H1 (cell line): ENCODE measurements at regions not wholly inside any gene's neighbourhood (a gene's known extent, or its start where the extent isn't known, plus 50 kb on each side); places are given as distances from the start of the nearest gene placed in this dataset.

Source experiments
- CTCF ChIA-PET: fragments of 300-600 bp; sonication (Branson Sonifier 250); formaldehyde crosslinking; loops from one replicate; lab custom pipeline; 2021; ENCODE audit not compliant: partially characterized antibody; lab: Charles Lee
- POLR2A ChIA-PET: fragments of 300-600 bp; sonication (Branson Sonifier 250); formaldehyde crosslinking; loops from one replicate; lab custom pipeline; 2021; ENCODE audit warnings: inconsistent platforms; ENCODE audit not compliant: partially characterized antibody; lab: Charles Lee
- DNase-seq, 2 experiments: peaks; one replicate each; pipeline versions ENCODE4 v3.0.0 to v3.0.0-alpha.2; 2010 to 2022; ENCODE audit warnings: low spot score in 2 of 2, low read depth in 1 of 2, mixed read lengths in 1 of 2
- FAIRE-seq: peaks from 2 replicates; lab custom pipeline; 2011; peaks lifted over from hg19 to GRCh38; lab: Jason Lieb, UNC
- H2AFZ ChIP-seq: 2 replicates; pipeline ENCODE4 v1.8.1; 2012; ENCODE audit warnings: low read length, inconsistent platforms
- H2AK5ac ChIP-seq: 2 replicates; pipeline ENCODE4 v1.6.1; 2013; ENCODE audit warnings: low read depth, low read length
- H2BK120ac ChIP-seq: replicated peaks from 2 replicates; pipeline ENCODE3; 2013; ENCODE audit warnings: low read depth, low read length, inconsistent platforms
- H2BK12ac ChIP-seq: 2 replicates; pipeline ENCODE4 v1.6.1; 2013; ENCODE audit warnings: low read depth, low read length
- H2BK15ac ChIP-seq: 2 replicates; pipeline ENCODE4 v1.6.1; 2013; ENCODE audit warnings: low read length
- H2BK20ac ChIP-seq: 2 replicates; pipeline ENCODE4 v1.6.1; 2013; ENCODE audit warnings: low read length
- H2BK5ac ChIP-seq: 2 replicates; pipeline ENCODE4 v1.6.1; 2013; ENCODE audit warnings: low read depth, low read length
- H3K14ac ChIP-seq: 2 replicates; pipeline ENCODE4 v1.6.1; 2013; ENCODE audit warnings: inconsistent platforms; ENCODE audit not compliant: insufficient read length
- H3K18ac ChIP-seq: 2 replicates; pipeline ENCODE4 v1.6.1; 2013; ENCODE audit warnings: low read length; ENCODE audit errors: extremely low read depth
- H3K23ac ChIP-seq: 2 replicates; pipeline ENCODE4 v1.6.1; 2013; ENCODE audit warnings: inconsistent platforms; ENCODE audit not compliant: insufficient read length
- H3K23me2 ChIP-seq: 2 replicates; pipeline ENCODE4 v1.6.1; 2013; ENCODE audit warnings: low read depth, low read length
- H3K27ac ChIP-seq: 2 replicates; pipeline ENCODE4 v1.6.1; 2011; ENCODE audit warnings: low read depth, low read length, inconsistent platforms
- H3K27me3 ChIP-seq, 4 experiments: replicated peaks in 1 of 4; 1 replicate in 1 of 4; 2 replicates in 3 of 4; pipeline versions ENCODE4 v1.6.1 to v1.8.1; 2011 to 2013; ENCODE audit warnings: low read length in 3 of 4, mild to moderate bottlenecking in 3 of 4, inconsistent platforms in 2 of 4, mixed read lengths in 2 of 4, moderate library complexity in 1 of 4; ENCODE audit not compliant: control insufficient read depth in 3 of 4, insufficient read depth in 3 of 4; ENCODE audit errors: extremely low read depth in 1 of 4
- H3K36me3 ChIP-seq, 4 experiments: 2 replicates each; pipeline versions ENCODE4 v1.6.1 to v1.8.1; 2011 to 2013; ENCODE audit warnings: mild to moderate bottlenecking in 4 of 4, low read length in 3 of 4, moderate library complexity in 2 of 4, control low read depth in 1 of 4, inconsistent platforms in 1 of 4; ENCODE audit not compliant: insufficient read depth in 4 of 4, control insufficient read depth in 2 of 4
- H3K4ac ChIP-seq: replicated peaks from 2 replicates; pipeline ENCODE3; 2013; ENCODE audit warnings: low read length, low read depth, mixed read lengths, inconsistent platforms; ENCODE audit not compliant: insufficient read length
- H3K4me1 ChIP-seq, 4 experiments: replicated peaks in 1 of 4; 1 replicate in 1 of 4; 2 replicates in 3 of 4; pipeline versions ENCODE4 v1.6.1 to v1.8.1; 2011 to 2013; ENCODE audit warnings: low read length in 3 of 4, inconsistent platforms in 2 of 4, mixed read lengths in 1 of 4; ENCODE audit not compliant: insufficient read depth in 4 of 4, control insufficient read depth in 3 of 4
- H3K4me2 ChIP-seq, 2 experiments: 2 replicates each; pipeline versions ENCODE4 v1.6.1 to v1.8.1; 2011 to 2013; ENCODE audit warnings: low read depth in 2 of 2, low read length in 2 of 2, control low read depth in 1 of 2, inconsistent platforms in 1 of 2, mild to moderate bottlenecking in 1 of 2; ENCODE audit not compliant: insufficient read depth in 1 of 2
- H3K4me3 ChIP-seq, 4 experiments: fragments of 200-600, 300-600 bp in 1 of 4; sonication (generic), shearing (Covaris generic), sonication (Bioruptor Twin) in 1 of 4; 2 replicates each; pipeline versions ENCODE4 v1.5.1 to v1.8.1; 2011 to 2016; ENCODE audit warnings: low read length in 4 of 4, low read depth in 3 of 4, control low read depth in 2 of 4, inconsistent platforms in 2 of 4, mild to moderate bottlenecking in 2 of 4, mixed read lengths in 1 of 4, moderate library complexity in 1 of 4; ENCODE audit not compliant: insufficient read depth in 2 of 4; ENCODE audit errors: extremely low read depth in 1 of 4
- H3K56ac ChIP-seq: replicated peaks from 2 replicates; pipeline ENCODE3; 2013; ENCODE audit warnings: low read depth, mild to moderate bottlenecking, mixed read lengths, low read length, inconsistent platforms; ENCODE audit not compliant: insufficient read length
- H3K79me1 ChIP-seq: 2 replicates; pipeline ENCODE4 v1.6.1; 2013; ENCODE audit warnings: low read depth, low read length, control low read depth
- H3K79me2 ChIP-seq, 2 experiments: 2 replicates each; pipeline versions ENCODE4 v1.6.1 to v1.8.1; 2012 to 2013; ENCODE audit warnings: low read length in 2 of 2, mild to moderate bottlenecking in 2 of 2, inconsistent platforms in 1 of 2; ENCODE audit not compliant: insufficient read depth in 2 of 2, control insufficient read depth in 1 of 2
- H3K9ac ChIP-seq, 4 experiments: replicated peaks in 1 of 4; 1 replicate in 1 of 4; 2 replicates in 3 of 4; pipeline versions ENCODE4 v1.6.1 to v1.8.1; 2011 to 2013; ENCODE audit warnings: low read depth in 3 of 4, low read length in 3 of 4, control low read depth in 2 of 4, mild to moderate bottlenecking in 2 of 4, moderate library complexity in 2 of 4, inconsistent platforms in 1 of 4; ENCODE audit errors: extremely low read depth in 1 of 4
- H3K9me3 ChIP-seq, 2 experiments: 2 replicates each; pipeline versions ENCODE4 v1.6.1 to v1.8.1; 2012 to 2013; ENCODE audit warnings: mild to moderate bottlenecking in 2 of 2, moderate library complexity in 2 of 2, control low read depth in 1 of 2, inconsistent platforms in 1 of 2, low read depth in 1 of 2, low read length in 1 of 2, mixed read lengths in 1 of 2; ENCODE audit not compliant: insufficient read depth in 2 of 2
- H4K20me1 ChIP-seq, 2 experiments: replicated peaks in 1 of 2; 2 replicates each; pipeline versions ENCODE3 to v1.8.1; 2011 to 2013; ENCODE audit warnings: inconsistent platforms in 2 of 2, low read length in 2 of 2, mild to moderate bottlenecking in 1 of 2; ENCODE audit not compliant: insufficient read depth in 2 of 2, control insufficient read depth in 1 of 2
- H4K5ac ChIP-seq: 2 replicates; pipeline ENCODE4 v1.6.1; 2013; ENCODE audit warnings: low read length, low read depth, mixed read lengths, inconsistent platforms; ENCODE audit not compliant: insufficient read length
- H4K8ac ChIP-seq: 2 replicates; pipeline ENCODE4 v1.8.0; 2013; ENCODE audit warnings: mild to moderate bottlenecking, moderate library complexity, low read length, inconsistent platforms; ENCODE audit not compliant: insufficient read depth; ENCODE audit errors: extremely low read depth
- H4K91ac ChIP-seq: replicated peaks from 2 replicates; pipeline ENCODE3; 2013; ENCODE audit warnings: low read length, mixed read lengths, inconsistent platforms; ENCODE audit not compliant: insufficient read length
- ASH2L ChIP-seq: fragments of 200-600, 300-600 bp; sonication (generic); IDR thresholded peaks from one replicate; pipeline ENCODE4 v1.7.1; 2017; ENCODE audit warnings: low read length
- CBX5 ChIP-seq: fragments of 300-800, 300-1000 bp; sonication (generic); IDR thresholded peaks from 2 replicates; pipeline ENCODE4 v1.7.1; 2016; ENCODE audit warnings: antibody characterized with exemption, low read length, low read depth
- CHD1 ChIP-seq: IDR thresholded peaks from 2 replicates; pipeline ENCODE4 v1.6.1; 2012; ENCODE audit warnings: low read depth, low read length, improper control_type of control experiment
- CREB1 ChIP-seq: IDR thresholded peaks from 2 replicates; pipeline ENCODE4 v1.6.1; 2012; ENCODE audit warnings: inconsistent platforms
- CTCF ChIP-seq, 3 experiments: IDR thresholded peaks; 1 replicate in 2 of 3; 2 replicates in 1 of 3; pipeline versions ENCODE4 v1.5.1 to v1.6.1; 2011; ENCODE audit warnings: low read length in 3 of 3, mild to moderate bottlenecking in 3 of 3, inconsistent platforms in 2 of 3, low read depth in 1 of 3, moderate library complexity in 1 of 3; ENCODE audit not compliant: insufficient read depth in 1 of 3; ENCODE audit errors: control extremely low read depth in 1 of 3
- FOSL1 ChIP-seq: IDR thresholded peaks from 2 replicates; pipeline ENCODE4 v1.6.1; 2011; ENCODE audit warnings: mild to moderate bottlenecking, low read depth, low read length, moderate library complexity; ENCODE audit not compliant: insufficient read depth
- GTF2F1 ChIP-seq: IDR thresholded peaks from 2 replicates; pipeline ENCODE4 v1.6.1; 2012; ENCODE audit warnings: low read depth, low read length, improper control_type of control experiment, borderline replicate concordance
- HDAC2 ChIP-seq, 2 experiments: fragments of 300-600 bp in 1 of 2; sonication (generic) in 1 of 2; IDR thresholded peaks; 2 replicates each; pipeline ENCODE4 v1.6.1; 2011 to 2012; ENCODE audit warnings: low read depth in 2 of 2, low read length in 2 of 2, mild to moderate bottlenecking in 2 of 2, moderate library complexity in 2 of 2, borderline replicate concordance in 1 of 2, inconsistent platforms in 1 of 2
- KDM5A ChIP-seq: fragments of 200-600 bp; IDR thresholded peaks from 2 replicates; pipeline ENCODE4 v1.7.1; 2012; ENCODE audit warnings: mild to moderate bottlenecking, low read length, inconsistent platforms, mixed read lengths
- NRF1 ChIP-seq: IDR thresholded peaks from 2 replicates; pipeline ENCODE4 v1.6.1; 2011; ENCODE audit warnings: mild to moderate bottlenecking, low read depth, low read length, improper control_type of control experiment
- SIRT6 ChIP-seq: IDR thresholded peaks from one replicate; pipeline ENCODE4 v1.7.1; 2012; ENCODE audit warnings: low read length, inconsistent platforms
- SP1 ChIP-seq: IDR thresholded peaks from 2 replicates; pipeline ENCODE4 v1.6.1; 2011; ENCODE audit warnings: low read depth, low read length
- SP4 ChIP-seq: IDR thresholded peaks from 2 replicates; pipeline ENCODE4 v1.6.1; 2012; ENCODE audit warnings: low read length, inconsistent platforms
- WGBS, 2 experiments: shearing (Covaris generic) in 1 of 2; methylation state at CpG; one replicate each; pipeline versions ENCODE4 v1.1.6 to v1.1.7; 2013 to 2015; ENCODE audit warnings: low lambda C conversion rate in 2 of 2, mixed read lengths in 2 of 2, inconsistent platforms in 1 of 2, low coverage in 1 of 2, missing lambda C conversion rate in 1 of 2; ENCODE audit not compliant: insufficient replicate concordance in 2 of 2, insufficient coverage in 1 of 2, insufficient read length in 1 of 2; ENCODE audit errors: extremely low coverage in 1 of 2, missing lambda C conversion rate in 1 of 2; 5-methylcytosine and 5-hydroxymethylcytosine counted together

DNA sequence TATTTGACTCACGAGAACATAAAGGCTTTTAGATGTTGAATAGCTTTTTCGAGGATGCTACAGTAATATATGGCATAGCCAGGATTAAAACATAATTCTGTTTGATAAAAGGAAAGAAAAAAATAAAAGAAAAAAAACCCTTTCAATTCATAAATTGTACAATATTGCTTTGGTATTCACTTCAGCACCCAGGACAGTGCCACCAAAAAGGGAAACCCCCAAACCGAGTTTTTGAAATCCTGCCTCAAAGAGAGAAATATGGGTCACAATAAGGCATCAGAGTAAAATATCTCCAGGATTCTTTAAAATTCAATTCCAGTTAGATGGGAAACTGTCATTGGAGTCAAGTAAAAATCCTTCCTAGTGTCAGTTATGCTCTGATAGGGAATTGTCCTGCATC is 551.2 kb upstream of the SEL1L start:
- DNase-seq (no peak), FAIRE-seq (no peak)
- H2BK20ac ChIP-seq = no peak overlapping the region
- no peaks in the 10 kb centered on the region for H3K9me3 ChIP-seq
- no peaks in the 10 kb centered on the region for H3K36me3 ChIP-seq
- no peak overlapping the region for H3K4ac ChIP-seq
- H2BK15ac ChIP-seq = no peak overlapping the region
- H2BK12ac ChIP-seq = no peak overlapping the region
- H4K8ac ChIP-seq = no peak overlapping the region
- ChIA-PET POLR2A (no interaction called here), CTCF (interaction anchor here (0.9 kb wide), 1 partner anchor 12 kb away, joined by 3 read pairs; no protein-coding TSS in a partner anchor)
- H3K4me2 ChIP-seq = no peak overlapping the region
- H4K91ac ChIP-seq = no peak overlapping the region
- no peak overlapping the region for H4K5ac ChIP-seq
- H3K14ac ChIP-seq = no peak overlapping the region
- no peak overlapping the region for H3K23ac ChIP-seq
- no peak overlapping the region for H2AK5ac ChIP-seq
- no peaks in the 10 kb centered on the region for H3K27me3 ChIP-seq
- no peak overlapping the region for H3K4me3 ChIP-seq
- H4K20me1 ChIP-seq = no peaks in the 10 kb centered on the region
- H3K56ac ChIP-seq = no peak overlapping the region
- H2BK120ac ChIP-seq = no peak overlapping the region
- no peaks in the 10 kb centered on the region for H3K79me1 ChIP-seq
- no peak overlapping the region for H3K18ac ChIP-seq
- H3K79me2 ChIP-seq = no peaks in the 10 kb centered on the region
- H3K4me1 ChIP-seq = peaks cover 0 to 7% (median 4%) of the 10 kb centered on the region in 4 experiments; a peak in 3 of 7 replicates
- H3K27ac ChIP-seq = no peak overlapping the region
- no peak overlapping the region for H3K9ac ChIP-seq
- no peaks in the 10 kb centered on the region for H3K23me2 ChIP-seq
- H2BK5ac ChIP-seq = no peak overlapping the region
- H2AFZ ChIP-seq = no peak overlapping the region
- WGBS, 2 experiments = 83% methylated on average over 3 of the region's 3 CpGs; no CpG with 5 or more reads in 1 of the 2 experiments
- no peak for TF ChIP-seq GTF2F1
- TF ChIP-seq SP4 = no peak
- no peak for TF ChIP-seq HDAC2 (IDR thresholded peaks at IDR 0.05; ENCODE audit: borderline replicate concordance in 1 of 2, low read depth in 2 of 2, low read length in 2 of 2)
- no peak for TF ChIP-seq ASH2L
- TF ChIP-seq KDM5A = no peak
- no peak for TF ChIP-seq NRF1
- no peak for TF ChIP-seq CHD1
- TF ChIP-seq SIRT6 = no peak
- TF ChIP-seq FOSL1 = no peak
- no peak for TF ChIP-seq CTCF (IDR thresholded peaks at IDR 0.05; ENCODE audit: control extremely low read depth in 1 of 3, insufficient read depth in 1 of 3, low read depth in 1 of 3, low read length in 3 of 3)
- no peak for TF ChIP-seq SP1
- no peak for TF ChIP-seq CBX5
- TF ChIP-seq CREB1 = no peak
